ENCODE measurements at regions not wholly inside any gene's neighbourhood (a gene's known extent, or its start where the extent isn't known, plus 50 kb on each side); places are given as distances from the start of the nearest gene placed in this dataset.

DNA sequence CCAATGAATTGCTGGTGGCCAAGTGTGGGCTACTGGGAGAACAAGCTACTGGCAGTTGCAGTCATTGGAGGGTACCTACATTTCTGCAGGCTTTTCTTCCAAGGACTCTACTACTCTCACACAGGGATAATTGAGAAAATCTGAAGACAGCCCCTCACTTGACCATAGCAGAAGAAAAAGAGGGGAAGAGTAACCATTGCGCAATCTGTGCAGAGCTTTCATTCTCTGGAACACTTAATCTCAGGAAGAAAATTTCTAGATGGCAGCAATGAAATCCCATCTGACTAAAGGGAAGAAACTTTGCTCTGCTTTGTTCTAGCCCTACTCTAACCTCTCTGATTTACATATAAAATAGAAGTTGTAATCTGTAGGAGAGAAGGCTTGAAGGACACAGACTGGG, 1239.6 kb upstream of the SORCS1 start:
- H3K4me3 ChIP-seq (ENCODE audit: low read depth in 1 of 5, low read length in 5 of 5) = no peak overlapping the region
- H3K27ac ChIP-seq (ENCODE audit: low read depth, low read length) = no peak overlapping the region
- H3K36me3 ChIP-seq (ENCODE audit: control insufficient read depth in 5 of 5, insufficient read depth in 5 of 5, low read length in 5 of 5) = no peaks in the 10 kb centered on the region
- peaks cover 0 to 5% (median 0%) of the 10 kb centered on the region in 5 donors for H3K4me1 ChIP-seq (ENCODE audit: control insufficient read depth in 5 of 5, insufficient read depth in 5 of 5, low read length in 5 of 5)
- H3K9me3 ChIP-seq (ENCODE audit: control insufficient read depth in 5 of 5, low read length in 5 of 5) = no peaks in the 10 kb centered on the region
- H3K27me3 ChIP-seq (ENCODE audit: control insufficient read depth in 5 of 5, insufficient read depth in 4 of 5, low read length in 5 of 5) = no peaks in the 10 kb centered on the region
- H3K9ac ChIP-seq (ENCODE audit: low read length in 5 of 5) = no peak overlapping the region

DNA sequence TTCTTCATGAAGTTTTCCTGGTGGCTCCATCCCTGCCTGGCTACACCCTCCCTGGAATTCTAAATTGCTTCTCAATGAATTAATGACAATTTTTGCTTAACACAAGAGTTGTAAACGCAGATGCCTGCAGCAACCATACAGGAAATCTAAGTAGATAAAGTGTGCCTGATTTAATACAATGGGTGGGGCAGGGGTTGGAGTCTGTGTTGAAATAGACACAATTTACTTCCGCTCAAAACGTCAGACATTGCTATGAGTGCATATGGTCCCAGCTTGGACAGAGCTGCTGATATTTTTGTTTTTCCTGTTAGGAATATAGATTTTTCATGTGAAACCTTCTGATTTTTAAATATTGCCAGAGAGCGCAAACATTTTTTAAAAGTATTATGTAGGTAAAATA, 1235.0 kb upstream of the SORCS1 start:
- no peak overlapping the region for H3K27ac ChIP-seq (ENCODE audit: low read depth, low read length)
- H3K27me3 ChIP-seq (ENCODE audit: control insufficient read depth in 5 of 5, insufficient read depth in 4 of 5, low read length in 5 of 5) = no peaks in the 10 kb centered on the region
- no peaks in the 10 kb centered on the region for H3K9me3 ChIP-seq (ENCODE audit: control insufficient read depth in 5 of 5, low read length in 5 of 5)
- no peak overlapping the region for H3K4me3 ChIP-seq (ENCODE audit: low read depth in 1 of 5, low read length in 5 of 5)
- no peak overlapping the region for H3K9ac ChIP-seq (ENCODE audit: low read length in 5 of 5)
- no peaks in the 10 kb centered on the region for H3K36me3 ChIP-seq (ENCODE audit: control insufficient read depth in 5 of 5, insufficient read depth in 5 of 5, low read length in 5 of 5)
- peaks cover 0 to 5% (median 0%) of the 10 kb centered on the region in 5 donors for H3K4me1 ChIP-seq (ENCODE audit: control insufficient read depth in 5 of 5, insufficient read depth in 5 of 5, low read length in 5 of 5)

- H3K36me3 ChIP-seq (ENCODE audit: control insufficient read depth in 5 of 5, insufficient read depth in 5 of 5, low read length in 5 of 5) = no peaks in the 10 kb centered on the region
- no peak overlapping the region for H3K4me3 ChIP-seq (ENCODE audit: low read depth in 1 of 5, low read length in 5 of 5)
- H3K9me3 ChIP-seq (ENCODE audit: control insufficient read depth in 5 of 5, low read length in 5 of 5) = no peaks in the 10 kb centered on the region
- H3K27ac ChIP-seq (ENCODE audit: low read depth, low read length) = no peak overlapping the region
- peaks cover 0 to 14% (median 0%) of the 10 kb centered on the region in 5 donors for H3K4me1 ChIP-seq (ENCODE audit: control insufficient read depth in 5 of 5, insufficient read depth in 5 of 5, low read length in 5 of 5)
- no peak overlapping the region for H3K9ac ChIP-seq (ENCODE audit: low read length in 5 of 5)
- no peaks in the 10 kb centered on the region for H3K27me3 ChIP-seq (ENCODE audit: control insufficient read depth in 5 of 5, insufficient read depth in 4 of 5, low read length in 5 of 5)
Observed at GRCh38 chr10:108393089-108393488, 1228.6 kb upstream of the SORCS1 start.

DNA sequence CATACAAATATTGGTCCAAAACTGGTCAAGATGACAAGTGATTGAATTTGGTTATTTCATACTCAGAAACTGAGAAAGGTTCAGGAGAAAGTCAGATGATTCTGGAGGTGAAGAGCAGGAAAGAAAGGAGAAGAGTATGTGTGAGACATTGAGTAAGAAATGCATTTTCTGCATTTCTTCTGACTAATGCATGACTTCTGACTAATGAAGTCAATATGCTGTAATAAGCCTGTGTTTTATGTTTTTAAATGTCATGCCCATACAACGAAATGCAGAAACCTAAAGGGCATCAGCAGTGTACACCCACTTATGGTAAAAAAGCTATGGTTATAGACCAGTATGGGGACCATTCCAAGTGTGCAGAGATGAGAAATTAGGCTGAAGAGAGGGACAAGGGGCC, 1227.8 kb upstream of the SORCS1 start:
- Histone ChIP-seq H3K9me3 (ENCODE audit: control insufficient read depth in 5 of 5, low read length in 5 of 5) (no peaks in the 10 kb centered on the region), H3K4me1 (ENCODE audit: control insufficient read depth in 5 of 5, insufficient read depth in 5 of 5, low read length in 5 of 5) (peaks cover 0 to 16% (median 0%) of the 10 kb centered on the region in 5 donors), H3K9ac (ENCODE audit: low read length in 5 of 5) (no peak overlapping the region), H3K27ac (ENCODE audit: low read depth, low read length) (no peak overlapping the region), H3K36me3 (ENCODE audit: control insufficient read depth in 5 of 5, insufficient read depth in 5 of 5, low read length in 5 of 5) (no peaks in the 10 kb centered on the region), H3K4me3 (ENCODE audit: low read depth in 1 of 5, low read length in 5 of 5) (no peak overlapping the region), H3K27me3 (ENCODE audit: control insufficient read depth in 5 of 5, insufficient read depth in 4 of 5, low read length in 5 of 5) (no peaks in the 10 kb centered on the region)

DNA sequence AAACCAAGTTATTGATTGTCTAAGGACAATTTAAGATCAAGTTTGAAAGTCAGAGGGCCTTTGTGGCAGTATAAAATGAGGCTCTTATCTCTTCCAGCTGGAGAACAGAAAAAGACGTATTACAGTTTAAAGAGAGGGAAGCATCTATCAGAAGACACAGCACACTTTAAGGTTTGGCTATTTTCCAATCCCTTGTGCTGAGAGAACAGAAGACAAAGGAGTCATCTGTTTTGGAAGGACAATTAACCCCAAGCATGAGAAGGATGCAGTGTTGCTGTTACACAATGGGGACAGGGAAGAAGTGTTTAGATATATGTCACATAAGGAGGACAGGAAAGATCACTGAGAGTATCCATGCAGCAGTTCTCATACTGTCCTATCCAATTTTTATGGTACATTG, 1224.2 kb upstream of the SORCS1 start:
- Histone ChIP-seq H3K27ac (ENCODE audit: low read depth, low read length) (no peak overlapping the region), H3K4me3 (ENCODE audit: low read depth in 1 of 5, low read length in 5 of 5) (no peak overlapping the region), H3K36me3 (ENCODE audit: control insufficient read depth in 5 of 5, insufficient read depth in 5 of 5, low read length in 5 of 5) (no peaks in the 10 kb centered on the region), H3K9ac (ENCODE audit: low read length in 5 of 5) (no peak overlapping the region), H3K4me1 (ENCODE audit: control insufficient read depth in 5 of 5, insufficient read depth in 5 of 5, low read length in 5 of 5) (peaks cover 0 to 16% (median 0%) of the 10 kb centered on the region in 5 donors), H3K9me3 (ENCODE audit: control insufficient read depth in 5 of 5, low read length in 5 of 5) (no peaks in the 10 kb centered on the region), H3K27me3 (ENCODE audit: control insufficient read depth in 5 of 5, insufficient read depth in 4 of 5, low read length in 5 of 5) (no peaks in the 10 kb centered on the region)

GRCh38 chr10:108385963-108386362, 1221.5 kb upstream of the SORCS1 start:
- Histone ChIP-seq H3K9me3 (ENCODE audit: control insufficient read depth in 5 of 5, low read length in 5 of 5) (no peaks in the 10 kb centered on the region), H3K4me3 (ENCODE audit: low read depth in 1 of 5, low read length in 5 of 5) (no peak overlapping the region), H3K27ac (ENCODE audit: low read depth, low read length) (no peak overlapping the region), H3K9ac (ENCODE audit: low read length in 5 of 5) (no peak overlapping the region), H3K36me3 (ENCODE audit: control insufficient read depth in 5 of 5, insufficient read depth in 5 of 5, low read length in 5 of 5) (no peaks in the 10 kb centered on the region), H3K4me1 (ENCODE audit: control insufficient read depth in 5 of 5, insufficient read depth in 5 of 5, low read length in 5 of 5) (peaks cover 0 to 16% (median 0%) of the 10 kb centered on the region in 5 donors), H3K27me3 (ENCODE audit: control insufficient read depth in 5 of 5, insufficient read depth in 4 of 5, low read length in 5 of 5) (no peaks in the 10 kb centered on the region)

- Histone ChIP-seq H3K4me1 (ENCODE audit: control insufficient read depth in 5 of 5, insufficient read depth in 5 of 5, low read length in 5 of 5) (peaks cover 0 to 14% (median 0%) of the 10 kb centered on the region in 5 donors), H3K4me3 (ENCODE audit: low read depth in 1 of 5, low read length in 5 of 5) (no peak overlapping the region), H3K9ac (ENCODE audit: low read length in 5 of 5) (no peak overlapping the region), H3K27ac (ENCODE audit: low read depth, low read length) (no peak overlapping the region), H3K27me3 (ENCODE audit: control insufficient read depth in 5 of 5, insufficient read depth in 4 of 5, low read length in 5 of 5) (no peaks in the 10 kb centered on the region), H3K9me3 (ENCODE audit: control insufficient read depth in 5 of 5, low read length in 5 of 5) (no peaks in the 10 kb centered on the region), H3K36me3 (ENCODE audit: control insufficient read depth in 5 of 5, insufficient read depth in 5 of 5, low read length in 5 of 5) (no peaks in the 10 kb centered on the region)
Observed at GRCh38 chr10:108384378-108384777, 1219.9 kb upstream of the SORCS1 start.

DNA sequence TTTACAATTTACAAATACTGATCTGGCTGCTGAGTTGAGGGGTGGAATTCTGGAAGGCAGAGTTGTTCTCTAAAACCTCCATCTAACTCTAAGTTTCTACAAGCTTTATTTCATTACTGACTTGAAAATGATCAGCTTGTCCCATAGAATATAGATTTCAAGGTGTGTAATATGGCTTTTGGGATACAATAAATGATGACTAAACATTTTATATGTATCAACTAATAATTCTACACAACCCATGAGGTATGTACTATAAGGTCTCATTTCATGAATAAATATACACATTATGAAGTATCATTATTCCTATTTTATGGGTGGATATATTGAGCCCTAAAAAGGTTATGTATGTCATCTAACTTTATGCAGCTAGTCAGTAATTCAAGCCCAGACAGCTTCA, 1214.3 kb upstream of the SORCS1 start:
- Histone ChIP-seq H3K27ac (ENCODE audit: low read depth, low read length) (no peak overlapping the region), H3K9ac (ENCODE audit: low read length in 5 of 5) (no peak overlapping the region), H3K36me3 (ENCODE audit: control insufficient read depth in 5 of 5, insufficient read depth in 5 of 5, low read length in 5 of 5) (no peaks in the 10 kb centered on the region), H3K4me1 (ENCODE audit: control insufficient read depth in 5 of 5, insufficient read depth in 5 of 5, low read length in 5 of 5) (no peaks in the 10 kb centered on the region), H3K4me3 (ENCODE audit: low read depth in 1 of 5, low read length in 5 of 5) (no peak overlapping the region), H3K27me3 (ENCODE audit: control insufficient read depth in 5 of 5, insufficient read depth in 4 of 5, low read length in 5 of 5) (no peaks in the 10 kb centered on the region), H3K9me3 (ENCODE audit: control insufficient read depth in 5 of 5, low read length in 5 of 5) (no peaks in the 10 kb centered on the region)

DNA sequence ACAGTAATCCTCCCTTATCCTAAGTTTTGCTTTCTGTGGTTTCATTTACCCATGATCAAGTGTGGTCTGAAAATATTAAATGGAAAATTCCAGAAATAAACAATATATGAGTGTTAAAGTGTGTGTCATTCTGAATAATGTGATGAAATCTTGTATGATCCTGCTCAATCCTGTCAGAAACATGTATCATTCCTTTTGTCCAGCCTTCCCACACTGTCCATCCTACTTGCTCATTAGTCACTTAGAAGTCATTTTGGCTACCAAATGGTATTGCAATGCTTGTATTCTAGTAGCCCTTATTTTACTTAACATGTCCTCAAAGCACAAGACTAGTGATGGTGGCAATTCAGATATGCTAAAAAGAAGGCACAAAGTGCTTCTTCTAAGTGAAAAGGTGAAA, 1211.2 kb upstream of the SORCS1 start:
- Histone ChIP-seq H3K27me3 (ENCODE audit: control insufficient read depth in 5 of 5, insufficient read depth in 4 of 5, low read length in 5 of 5) (no peaks in the 10 kb centered on the region), H3K27ac (ENCODE audit: low read depth, low read length) (no peak overlapping the region), H3K4me1 (ENCODE audit: control insufficient read depth in 5 of 5, insufficient read depth in 5 of 5, low read length in 5 of 5) (no peaks in the 10 kb centered on the region), H3K4me3 (ENCODE audit: low read depth in 1 of 5, low read length in 5 of 5) (no peak overlapping the region), H3K9me3 (ENCODE audit: control insufficient read depth in 5 of 5, low read length in 5 of 5) (peaks cover 0 to 3% (median 0%) of the 10 kb centered on the region in 5 donors), H3K9ac (ENCODE audit: low read length in 5 of 5) (no peak overlapping the region), H3K36me3 (ENCODE audit: control insufficient read depth in 5 of 5, insufficient read depth in 5 of 5, low read length in 5 of 5) (no peaks in the 10 kb centered on the region)

- Histone ChIP-seq H3K9ac (ENCODE audit: low read length in 5 of 5) (no peak overlapping the region), H3K27ac (ENCODE audit: low read depth, low read length) (no peak overlapping the region), H3K36me3 (ENCODE audit: control insufficient read depth in 5 of 5, insufficient read depth in 5 of 5, low read length in 5 of 5) (no peaks in the 10 kb centered on the region), H3K4me3 (ENCODE audit: low read depth in 1 of 5, low read length in 5 of 5) (no peak overlapping the region), H3K27me3 (ENCODE audit: control insufficient read depth in 5 of 5, insufficient read depth in 4 of 5, low read length in 5 of 5) (no peaks in the 10 kb centered on the region), H3K4me1 (ENCODE audit: control insufficient read depth in 5 of 5, insufficient read depth in 5 of 5, low read length in 5 of 5) (no peaks in the 10 kb centered on the region), H3K9me3 (ENCODE audit: control insufficient read depth in 5 of 5, low read length in 5 of 5) (peaks cover 0 to 3% (median 0%) of the 10 kb centered on the region in 5 donors)
Observed at GRCh38 chr10:108374991-108375390, 1210.5 kb upstream of the SORCS1 start.

GRCh38 chr10:108365541-108365940, 1201.0 kb upstream of the SORCS1 start:
- no peaks in the 10 kb centered on the region for H3K4me1 ChIP-seq (ENCODE audit: control insufficient read depth in 5 of 5, insufficient read depth in 5 of 5, low read length in 5 of 5)
- H3K9me3 ChIP-seq (ENCODE audit: control insufficient read depth in 5 of 5, low read length in 5 of 5) = no peaks in the 10 kb centered on the region
- no peak overlapping the region for H3K27ac ChIP-seq (ENCODE audit: low read depth, low read length)
- no peak overlapping the region for H3K9ac ChIP-seq (ENCODE audit: low read length in 5 of 5)
- H3K36me3 ChIP-seq (ENCODE audit: control insufficient read depth in 5 of 5, insufficient read depth in 5 of 5, low read length in 5 of 5) = no peaks in the 10 kb centered on the region
- no peak overlapping the region for H3K4me3 ChIP-seq (ENCODE audit: low read depth in 1 of 5, low read length in 5 of 5)
- H3K27me3 ChIP-seq (ENCODE audit: control insufficient read depth in 5 of 5, insufficient read depth in 4 of 5, low read length in 5 of 5) = no peaks in the 10 kb centered on the region
